ENCODE measurements at regions not wholly inside any gene's neighbourhood (a gene's known extent, or its start where the extent isn't known, plus 50 kb on each side); places are given as distances from the start of the nearest gene placed in this dataset.

GRCh38 chr2:75798569-75798968 is 87.9 kb upstream of the GCFC2 start:
- TF ChIP-seq CTCF (IDR thresholded peaks at IDR 0.05) (no peak), POLR2A (IDR thresholded peaks at IDR 0.05) (no peak)
